Left ventricle myocardium superior (tissue), 1 donor: ENCODE measurements at regions not wholly inside any gene's neighbourhood (a gene's known extent, or its start where the extent isn't known, plus 50 kb on each side); places are given as distances from the start of the nearest gene placed in this dataset.
A peak's percentile ranks its signal among the peaks of the same experiment; 100 is the strongest.

ENCODE experiments used
- ATAC-seq: fragments of 200-7000 bp; cut with Tn5 transposase; one replicate; pipeline ENCODE4 v1.9.1; 2020; ENCODE audit warnings: mild to moderate bottlenecking, moderate library complexity
- DNase-seq: peaks from one replicate; pipeline ENCODE4 v3.0.0-alpha.2; 2020
- intact Hi-C: fragments of 100-400 bp; cut with micrococcal nuclease; formaldehyde crosslinking; loops from one replicate; pipeline ENCODE4 v1.11.0; 2022
- donor health status: DM: no; HTN: yes; CAD: no; lungs with severe emphysema.

GRCh38 chr2:207254591-207255464 lies 89.1 kb upstream of the KLF7 start:
- ATAC-seq (no peak), DNase-seq (no peak)
- intact Hi-C loops = no loop called here

DNA sequence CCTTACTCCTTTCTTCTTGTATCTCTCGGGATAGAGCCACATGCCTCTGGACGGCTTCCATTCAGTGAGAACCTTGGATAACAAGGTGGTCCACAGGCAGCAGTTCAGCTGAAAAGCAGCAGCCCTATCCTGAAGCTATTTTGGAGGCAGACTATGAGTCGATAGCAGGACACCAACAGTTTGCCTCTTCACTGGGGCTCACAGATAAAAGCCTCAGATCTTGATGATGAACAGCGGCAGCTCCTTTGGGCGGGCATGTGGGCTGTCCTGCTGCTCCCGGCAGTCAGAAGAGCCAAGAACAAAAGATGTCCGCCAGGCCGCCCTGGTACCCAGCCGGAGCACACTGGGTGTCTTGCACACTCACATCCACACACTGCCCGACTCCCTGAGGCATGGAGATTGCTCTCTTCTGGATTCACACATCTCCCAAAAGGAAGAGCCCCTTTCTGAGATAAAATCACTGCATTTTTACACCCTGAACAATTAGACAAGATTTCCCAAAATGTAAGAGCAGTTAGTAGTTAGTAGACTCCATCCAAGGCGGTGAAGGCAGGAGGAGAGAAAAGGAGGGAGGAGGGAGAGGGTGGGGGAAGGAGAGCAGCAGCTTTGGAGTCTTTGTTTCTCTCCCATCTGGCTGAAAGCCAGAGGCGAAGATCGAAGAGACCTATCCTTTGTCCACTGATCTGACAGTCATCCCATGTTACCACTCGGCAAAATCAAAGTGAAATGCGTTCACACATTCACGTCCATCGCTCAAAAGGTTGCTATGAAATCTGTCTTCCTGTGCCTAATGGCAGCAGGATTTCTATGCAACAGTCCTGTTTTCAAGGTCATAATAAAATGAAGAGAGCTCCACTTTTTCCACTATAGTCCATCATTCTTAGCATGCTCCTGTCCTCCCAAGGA lies 90.1 kb upstream of the KLF7 start:
- no peak for ATAC-seq
- intact Hi-C loops = no loop called here

GRCh38 chr2:207256476-207257207 lies 90.9 kb upstream of the KLF7 start:
- intact Hi-C loops = no loop called here
- no peak for DNase-seq
- no peak for ATAC-seq

More for the DNA sequence above, 90.1 kb upstream of the KLF7 start:
- no peak for DNase-seq

GRCh38 chr2:207257251-207258250 lies 91.8 kb upstream of the KLF7 start:
- intact Hi-C loops = no loop called here
- DNase-seq (no peak), ATAC-seq (no peak)

DNA sequence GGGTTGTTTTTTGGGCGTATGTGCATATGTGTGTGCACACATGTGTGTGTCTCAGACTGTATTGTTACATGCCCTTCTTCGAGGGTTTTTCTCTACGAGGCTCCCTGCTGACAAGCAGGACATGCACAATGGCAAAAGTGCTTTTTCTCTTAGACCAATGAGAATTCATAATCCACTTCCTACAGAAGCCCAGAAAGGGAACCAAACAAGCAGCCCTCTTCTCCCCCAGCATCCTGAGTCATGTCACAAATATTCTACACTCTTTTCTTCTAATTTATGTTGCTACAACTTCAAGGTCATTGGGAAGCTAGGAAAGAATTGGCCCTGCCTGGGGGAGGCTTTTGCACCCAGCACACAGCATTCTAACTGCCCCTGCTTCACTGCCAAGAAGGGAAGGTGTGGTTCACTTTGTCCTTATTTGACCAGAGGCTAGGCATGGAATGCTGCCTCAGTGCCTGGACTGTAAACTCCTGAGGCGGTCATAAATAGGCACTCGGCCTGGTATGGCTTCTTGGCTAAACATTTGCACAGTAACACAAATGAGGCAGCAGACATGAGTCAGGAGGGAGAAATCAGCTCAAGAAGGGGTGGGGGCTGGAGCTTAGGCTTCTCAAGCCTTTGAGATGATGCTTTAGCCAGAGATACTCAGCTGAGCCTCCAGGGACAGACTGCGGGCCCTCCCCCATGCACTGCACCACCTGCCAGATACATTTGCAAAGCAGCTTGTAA lies 92.7 kb upstream of the KLF7 start:
- DNase-seq = peak; percentile 44
- intact Hi-C loops = no loop called here
- peak; percentile 87 for ATAC-seq

- no peak for DNase-seq
- no peak for ATAC-seq
- intact Hi-C loops = no loop called here
These were observed 94.3 kb upstream of the KLF7 start for GRCh38 chr2:207260021-207260420.

GRCh38 chr2:207260947-207261346 lies 95.2 kb upstream of the KLF7 start:
- no peak for ATAC-seq
- intact Hi-C loops = no loop called here
- no peak for DNase-seq

GRCh38 chr2:207264310-207264709 lies 98.6 kb upstream of the KLF7 start:
- ATAC-seq (peak; percentile 70), DNase-seq (no peak)

DNA sequence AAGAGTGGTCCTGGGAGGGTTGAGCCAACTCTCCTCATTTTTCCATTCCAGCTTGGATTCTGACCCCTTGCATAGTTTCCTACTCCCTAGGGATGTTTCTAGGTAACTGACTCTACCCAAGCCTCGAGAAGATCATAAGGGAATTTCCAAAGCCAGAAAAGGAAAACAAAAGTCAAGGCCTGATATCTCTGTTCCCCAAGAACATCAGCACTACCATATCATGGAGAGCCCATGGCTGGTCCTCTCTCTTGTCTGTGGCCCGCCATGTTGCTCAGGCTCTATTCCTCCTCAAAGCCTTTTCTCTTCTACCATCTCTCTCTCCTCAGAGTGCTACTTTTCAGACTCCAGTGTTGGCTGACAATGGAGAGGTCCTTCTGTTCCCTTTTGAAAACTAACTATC lies 99.6 kb upstream of the KLF7 start:
- intact Hi-C loops = no loop called here
- DNase-seq = no peak
- no peak for ATAC-seq

More at GRCh38 chr2:207264310-207264709, 98.6 kb upstream of the KLF7 start:
- intact Hi-C loops = no loop called here

- no peak for ATAC-seq
- no peak for DNase-seq
- intact Hi-C loops = no loop called here
These were observed 100.1 kb upstream of the KLF7 start for GRCh38 chr2:207265869-207266268.

- ATAC-seq = no peak
- DNase-seq = no peak
- intact Hi-C loops = no loop called here
These were observed 100.9 kb upstream of the KLF7 start for GRCh38 chr2:207266648-207267047.

DNA sequence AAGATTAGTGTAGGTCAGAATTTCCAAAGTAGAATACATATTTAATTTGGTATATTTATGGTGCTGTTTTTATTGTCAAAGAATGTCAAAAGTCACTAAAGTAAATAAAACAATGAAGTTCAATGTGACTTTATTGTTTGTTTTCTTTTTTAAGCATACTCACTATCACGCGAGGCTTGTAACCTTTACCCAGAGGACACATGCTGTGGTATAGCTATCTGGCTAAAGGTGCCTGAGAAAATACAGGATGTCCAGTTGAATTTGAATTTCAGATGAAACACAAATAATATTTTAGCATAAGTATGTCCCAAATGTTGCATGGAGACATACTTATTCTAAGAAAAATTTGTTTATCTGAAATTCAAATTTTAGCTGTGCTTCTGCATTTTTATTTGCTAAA lies 103.3 kb upstream of the KLF7 start:
- no peak for DNase-seq
- intact Hi-C loops = no loop called here

DNA sequence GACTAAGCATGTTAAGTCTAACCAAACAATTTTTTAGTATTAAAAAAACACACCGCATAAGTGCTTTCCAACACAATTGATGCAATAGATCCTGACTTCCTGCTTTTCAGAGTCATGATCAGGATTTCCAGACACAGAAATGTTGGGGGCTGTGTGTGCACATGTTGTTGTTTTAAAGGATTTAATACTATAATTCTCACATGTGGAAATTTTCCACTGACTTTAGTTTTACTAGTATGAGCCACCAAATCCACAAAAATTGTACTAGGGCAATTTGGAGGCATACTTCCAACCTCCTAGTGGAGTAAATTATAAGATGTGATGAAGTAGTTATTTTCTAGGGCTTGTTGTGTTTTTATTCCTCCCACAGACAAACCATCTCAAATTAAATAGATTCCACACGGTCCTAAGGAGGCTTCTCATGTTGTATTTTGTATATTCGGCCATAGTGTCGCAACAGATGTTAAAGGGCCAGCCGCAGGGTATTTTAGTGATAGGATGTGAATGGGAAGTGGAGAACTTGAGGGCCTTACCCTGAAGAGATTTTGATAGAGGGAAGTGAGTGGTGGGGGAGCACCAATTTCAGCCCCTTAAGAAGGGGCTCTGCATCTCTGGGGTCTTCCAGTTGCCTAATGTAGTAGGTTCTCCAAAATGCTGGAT lies 108.9 kb upstream of the KLF7 start:
- intact Hi-C loops = no loop called here
- DNase-seq = no peak
- ATAC-seq = no peak

More for the DNA sequence above, 103.3 kb upstream of the KLF7 start:
- peak; percentile 37 for ATAC-seq

- no peak for DNase-seq
- no peak for ATAC-seq
These were observed 110.0 kb upstream of the KLF7 start for GRCh38 chr2:207275779-207276178.

DNA sequence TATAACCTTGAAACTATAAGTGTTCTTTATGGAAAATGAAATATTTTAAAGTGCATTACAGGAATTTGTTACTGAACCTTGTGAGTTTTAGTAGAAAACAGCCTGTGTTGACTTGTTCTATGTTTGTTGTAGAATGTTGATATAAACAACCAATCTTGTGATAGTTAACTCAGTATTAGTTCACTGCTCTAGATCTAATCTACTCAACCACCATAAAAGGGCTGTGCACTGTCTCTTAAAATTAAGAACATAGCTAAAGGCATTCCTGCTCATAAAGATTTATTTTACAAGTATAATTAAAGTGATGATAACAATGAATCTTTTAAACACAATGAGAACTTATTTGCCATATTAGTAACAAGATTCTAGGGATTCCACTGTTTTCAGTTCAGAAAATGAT lies 110.5 kb upstream of the KLF7 start:
- DNase-seq (no peak), ATAC-seq (no peak)
- intact Hi-C loops = no loop called here

More at GRCh38 chr2:207275779-207276178, 110.0 kb upstream of the KLF7 start:
- intact Hi-C loops = no loop called here

DNA sequence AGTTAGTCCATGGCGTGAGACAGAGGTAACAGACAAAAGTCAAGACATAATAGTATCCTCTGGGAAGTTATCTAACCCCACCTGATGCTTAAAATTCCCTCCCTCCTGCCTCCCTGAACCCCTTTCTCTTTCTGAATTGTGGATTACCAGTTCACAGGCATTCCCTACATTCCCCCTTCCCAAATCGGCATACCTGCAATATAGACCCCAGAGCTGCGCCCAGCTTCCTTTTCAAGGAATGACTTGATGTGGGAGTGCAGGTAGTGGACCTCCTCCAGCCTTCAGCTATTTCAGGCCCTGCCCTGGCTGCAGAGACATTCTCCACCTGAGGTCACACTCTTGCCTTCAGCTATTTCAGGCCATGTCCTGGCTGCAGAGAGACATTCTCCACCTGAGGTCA lies 111.1 kb upstream of the KLF7 start:
- intact Hi-C loops = no loop called here
- DNase-seq = no peak
- ATAC-seq = no peak

DNA sequence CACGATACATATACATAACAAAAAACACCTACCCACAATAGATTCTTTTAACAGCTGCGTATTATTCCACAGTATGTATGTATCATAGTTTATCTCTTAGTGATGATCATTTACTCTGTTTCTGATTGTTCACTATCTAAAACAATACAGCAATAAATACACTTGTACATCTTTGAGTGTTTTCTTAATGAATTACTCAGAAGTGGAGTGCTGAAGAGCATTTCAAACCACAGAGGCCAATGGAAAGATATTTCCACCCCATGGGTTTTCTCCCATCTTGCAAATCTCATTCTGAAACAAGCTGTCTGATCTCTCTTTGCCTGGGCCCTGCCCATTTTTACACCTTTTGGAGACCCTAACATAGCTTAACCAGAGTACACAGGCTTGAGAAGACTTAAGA lies 113.8 kb upstream of the KLF7 start:
- no peak for ATAC-seq
- DNase-seq = no peak
- intact Hi-C loops = no loop called here
